ENCODE measurements at regions not wholly inside any gene's neighbourhood (a gene's known extent, or its start where the extent isn't known, plus 50 kb on each side); places are given as distances from the start of the nearest gene placed in this dataset.
A peak's percentile ranks its signal among the peaks of the same experiment; 100 is the strongest.

DNA sequence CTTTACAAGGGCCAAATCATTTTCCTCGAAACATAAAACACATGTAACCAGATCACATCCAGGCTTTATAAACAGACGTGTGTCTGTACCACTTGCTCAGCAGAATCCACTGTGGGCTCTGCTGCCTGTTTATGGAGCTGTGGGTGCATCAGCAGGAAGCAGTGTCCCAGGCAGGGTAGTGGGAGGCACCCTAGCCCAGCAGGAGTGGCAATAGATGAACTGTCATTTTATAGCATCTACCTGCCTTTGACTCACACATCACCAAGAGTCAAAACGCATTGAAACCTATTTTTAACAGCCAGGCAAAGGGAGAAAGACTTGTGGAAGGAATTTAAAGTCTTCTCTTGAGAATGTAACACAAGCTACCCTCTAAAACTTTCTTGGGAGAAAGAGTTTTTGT, 169.1 kb upstream of the TENM3 start:
- no peaks in the 10 kb centered on the region for H4K20me1 ChIP-seq (ENCODE audit: insufficient read depth, low read length)
- TF ChIP-seq, protein P1, sequence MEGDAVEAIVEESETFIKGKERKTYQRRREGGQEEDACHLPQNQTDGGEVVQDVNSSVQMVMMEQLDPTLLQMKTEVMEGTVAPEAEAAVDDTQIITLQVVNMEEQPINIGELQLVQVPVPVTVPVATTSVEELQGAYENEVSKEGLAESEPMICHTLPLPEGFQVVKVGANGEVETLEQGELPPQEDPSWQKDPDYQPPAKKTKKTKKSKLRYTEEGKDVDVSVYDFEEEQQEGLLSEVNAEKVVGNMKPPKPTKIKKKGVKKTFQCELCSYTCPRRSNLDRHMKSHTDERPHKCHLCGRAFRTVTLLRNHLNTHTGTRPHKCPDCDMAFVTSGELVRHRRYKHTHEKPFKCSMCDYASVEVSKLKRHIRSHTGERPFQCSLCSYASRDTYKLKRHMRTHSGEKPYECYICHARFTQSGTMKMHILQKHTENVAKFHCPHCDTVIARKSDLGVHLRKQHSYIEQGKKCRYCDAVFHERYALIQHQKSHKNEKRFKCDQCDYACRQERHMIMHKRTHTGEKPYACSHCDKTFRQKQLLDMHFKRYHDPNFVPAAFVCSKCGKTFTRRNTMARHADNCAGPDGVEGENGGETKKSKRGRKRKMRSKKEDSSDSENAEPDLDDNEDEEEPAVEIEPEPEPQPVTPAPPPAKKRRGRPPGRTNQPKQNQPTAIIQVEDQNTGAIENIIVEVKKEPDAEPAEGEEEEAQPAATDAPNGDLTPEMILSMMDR (IDR thresholded peaks at IDR 0.05; ENCODE audit: extremely low read depth, low read depth, low read length), result no peak
- no peaks in the 10 kb centered on the region for H3K27me3 ChIP-seq (ENCODE audit: insufficient read depth, low read length)
- no peaks in the 10 kb centered on the region for H3K79me2 ChIP-seq (ENCODE audit: insufficient read depth, low read length)
- H3K36me3 ChIP-seq (ENCODE audit: insufficient read depth, low read length), result no peaks in the 10 kb centered on the region
- H3K4me1 ChIP-seq (ENCODE audit: insufficient read depth, low read length), result no peaks in the 10 kb centered on the region
- no peak overlapping the region for H3K27ac ChIP-seq (ENCODE audit: low read depth, low read length)
- no peak overlapping the region for H3K4me3 ChIP-seq (ENCODE audit: insufficient read depth, low read length)
- H2AFZ ChIP-seq (ENCODE audit: low read length), result no peak overlapping the region
- no peaks in the 10 kb centered on the region for H3K9me3 ChIP-seq (ENCODE audit: low read depth, low read length)
- no peak overlapping the region for H3K4me2 ChIP-seq (ENCODE audit: insufficient read depth, low read length)
- DNase-seq (ENCODE audit: insufficient read length, low spot score, missing footprints), result peak; percentile 62

DNA sequence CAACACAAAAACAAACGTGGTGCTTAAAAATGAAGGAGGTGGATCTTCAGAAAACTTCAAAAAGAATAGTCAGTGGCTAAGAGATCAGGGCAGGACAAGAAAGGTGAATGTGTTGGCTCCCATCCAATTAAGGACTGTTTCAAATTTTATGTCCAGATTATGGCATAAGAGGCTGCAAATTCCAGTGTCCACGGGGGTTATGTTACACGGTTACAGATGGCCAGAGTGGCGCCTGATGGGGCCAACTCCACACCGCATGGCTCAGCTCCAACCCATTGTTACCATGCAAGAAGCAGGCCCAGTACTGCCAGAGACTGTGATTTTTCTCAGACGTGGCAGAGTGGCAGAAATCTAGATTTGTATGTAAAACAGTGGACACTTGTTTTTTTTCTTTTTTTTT, 168.4 kb upstream of the TENM3 start:
- TF ChIP-seq, protein P1 (IDR thresholded peaks at IDR 0.05; ENCODE audit: extremely low read depth, low read depth, low read length), result no peak
- Histone ChIP-seq H4K20me1 (ENCODE audit: insufficient read depth, low read length) (no peaks in the 10 kb centered on the region), H3K27ac (ENCODE audit: low read depth, low read length) (no peak overlapping the region), H3K4me3 (ENCODE audit: insufficient read depth, low read length) (no peak overlapping the region), H3K4me1 (ENCODE audit: insufficient read depth, low read length) (no peaks in the 10 kb centered on the region), H3K9me3 (ENCODE audit: low read depth, low read length) (no peaks in the 10 kb centered on the region), H3K4me2 (ENCODE audit: insufficient read depth, low read length) (no peak overlapping the region), H2AFZ (ENCODE audit: low read length) (no peak overlapping the region), H3K36me3 (ENCODE audit: insufficient read depth, low read length) (no peaks in the 10 kb centered on the region), H3K27me3 (ENCODE audit: insufficient read depth, low read length) (no peaks in the 10 kb centered on the region), H3K79me2 (ENCODE audit: insufficient read depth, low read length) (no peaks in the 10 kb centered on the region)
- no peak for DNase-seq (ENCODE audit: insufficient read length, low spot score, missing footprints)

DNA sequence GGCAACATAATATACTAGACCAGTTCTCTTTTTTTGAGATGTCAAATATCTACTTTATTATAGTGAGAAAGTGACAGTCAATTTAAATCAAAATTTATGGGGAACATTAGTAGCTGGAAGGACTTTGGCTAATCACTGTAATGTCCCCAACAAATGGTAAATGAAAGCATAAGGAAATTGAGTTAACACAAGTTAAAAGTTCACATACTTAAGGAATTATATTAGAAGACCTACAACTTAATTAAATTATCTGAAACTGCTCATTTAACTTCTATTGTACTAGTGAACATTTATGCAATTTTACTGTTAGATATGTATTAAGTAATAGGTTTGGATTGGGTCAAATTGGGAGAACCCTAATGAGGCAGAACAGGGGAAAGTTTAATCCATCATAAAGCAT, 160.3 kb upstream of the TENM3 start:
- TF ChIP-seq, protein P1 (IDR thresholded peaks at IDR 0.05; ENCODE audit: extremely low read depth, low read depth, low read length), result no peak
- Histone ChIP-seq H3K4me1 (ENCODE audit: insufficient read depth, low read length) (no peaks in the 10 kb centered on the region), H3K27ac (ENCODE audit: low read depth, low read length) (no peak overlapping the region)

GRCh38 chr4:182083671-182084410, 159.4 kb upstream of the TENM3 start:
- DNase-seq (ENCODE audit: insufficient read length, low spot score, missing footprints), result no peak
- H3K4me2 ChIP-seq (ENCODE audit: insufficient read depth, low read length), result no peak overlapping the region

More for the DNA sequence above, 160.3 kb upstream of the TENM3 start:
- Histone ChIP-seq H3K36me3 (ENCODE audit: insufficient read depth, low read length) (no peaks in the 10 kb centered on the region), H3K79me2 (ENCODE audit: insufficient read depth, low read length) (no peaks in the 10 kb centered on the region), H4K20me1 (ENCODE audit: insufficient read depth, low read length) (no peaks in the 10 kb centered on the region), H3K27me3 (ENCODE audit: insufficient read depth, low read length) (no peaks in the 10 kb centered on the region), H3K4me2 (ENCODE audit: insufficient read depth, low read length) (no peak overlapping the region), H3K9me3 (ENCODE audit: low read depth, low read length) (no peaks in the 10 kb centered on the region), H2AFZ (ENCODE audit: low read length) (no peak overlapping the region), H3K4me3 (ENCODE audit: insufficient read depth, low read length) (no peak overlapping the region)
- no peak for DNase-seq (ENCODE audit: insufficient read length, low spot score, missing footprints)

More at GRCh38 chr4:182083671-182084410, 159.4 kb upstream of the TENM3 start:
- Histone ChIP-seq H4K20me1 (ENCODE audit: insufficient read depth, low read length) (no peaks in the 10 kb centered on the region), H3K79me2 (ENCODE audit: insufficient read depth, low read length) (no peaks in the 10 kb centered on the region), H2AFZ (ENCODE audit: low read length) (no peak overlapping the region), H3K9me3 (ENCODE audit: low read depth, low read length) (no peaks in the 10 kb centered on the region), H3K36me3 (ENCODE audit: insufficient read depth, low read length) (no peaks in the 10 kb centered on the region), H3K27me3 (ENCODE audit: insufficient read depth, low read length) (no peaks in the 10 kb centered on the region), H3K27ac (ENCODE audit: low read depth, low read length) (no peak overlapping the region), H3K4me1 (ENCODE audit: insufficient read depth, low read length) (no peaks in the 10 kb centered on the region), H3K4me3 (ENCODE audit: insufficient read depth, low read length) (no peak overlapping the region)
- TF ChIP-seq, protein P1 (IDR thresholded peaks at IDR 0.05; ENCODE audit: extremely low read depth, low read depth, low read length), result no peak
